ENCODE measurements at regions not wholly inside any gene's neighbourhood (a gene's known extent, or its start where the extent isn't known, plus 50 kb on each side); places are given as distances from the start of the nearest gene placed in this dataset.

GRCh38 chr2:225766431-225766830 lies 366.9 kb downstream of the NYAP2 start:
- no peak for DNase-seq
- H3K4me3 ChIP-seq, result no peak overlapping the region
- no peaks in the 10 kb centered on the region for H3K36me3 ChIP-seq
- no peaks in the 10 kb centered on the region for H3K9me3 ChIP-seq (replicated peaks)
- no peak for TF ChIP-seq CTCF (IDR thresholded peaks at IDR 0.05; ENCODE audit: borderline replicate concordance)
- no peaks in the 10 kb centered on the region for H3K27me3 ChIP-seq (ENCODE audit: low read depth)
- intact Hi-C loops (cut with micrococcal nuclease), result no loop called here
- peak overlapping the region; percentile 38 for H3K27ac ChIP-seq (replicated peaks)
- H3K4me1 ChIP-seq, result no peaks in the 10 kb centered on the region

GRCh38 chr2:225765820-225766219 lies 366.3 kb downstream of the NYAP2 start:
- no peak for TF ChIP-seq CTCF (IDR thresholded peaks at IDR 0.05; ENCODE audit: borderline replicate concordance)
- intact Hi-C loops (cut with micrococcal nuclease), result no loop called here
- Histone ChIP-seq H3K4me3 (no peak overlapping the region), H3K27me3 (ENCODE audit: low read depth) (no peaks in the 10 kb centered on the region), H3K4me1 (no peaks in the 10 kb centered on the region), H3K9me3 (replicated peaks) (no peaks in the 10 kb centered on the region), H3K36me3 (no peaks in the 10 kb centered on the region), H3K27ac (replicated peaks) (peak overlapping the region; percentile 38)
- DNase-seq, result no peak

GRCh38 chr2:225764346-225764745 lies 364.8 kb downstream of the NYAP2 start:
- DNase-seq, result no peak
- no peaks in the 10 kb centered on the region for H3K27me3 ChIP-seq (ENCODE audit: low read depth)
- H3K9me3 ChIP-seq (replicated peaks), result no peaks in the 10 kb centered on the region
- intact Hi-C loops (cut with micrococcal nuclease), result no loop called here
- H3K27ac ChIP-seq (replicated peaks), result no peak overlapping the region
- TF ChIP-seq CTCF (IDR thresholded peaks at IDR 0.05; ENCODE audit: borderline replicate concordance), result no peak
- H3K4me3 ChIP-seq, result no peak overlapping the region
- no peaks in the 10 kb centered on the region for H3K36me3 ChIP-seq
- H3K4me1 ChIP-seq, result no peaks in the 10 kb centered on the region

GRCh38 chr2:225763711-225764110 lies 364.2 kb downstream of the NYAP2 start:
- no peaks in the 10 kb centered on the region for H3K4me1 ChIP-seq
- H3K4me3 ChIP-seq, result no peak overlapping the region
- no peak for TF ChIP-seq CTCF (IDR thresholded peaks at IDR 0.05; ENCODE audit: borderline replicate concordance)
- no peaks in the 10 kb centered on the region for H3K27me3 ChIP-seq (ENCODE audit: low read depth)
- no peak overlapping the region for H3K27ac ChIP-seq (replicated peaks)
- H3K36me3 ChIP-seq, result no peaks in the 10 kb centered on the region
- DNase-seq, result no peak
- intact Hi-C loops (cut with micrococcal nuclease), result no loop called here
- no peaks in the 10 kb centered on the region for H3K9me3 ChIP-seq (replicated peaks)

- Histone ChIP-seq H3K4me1 (no peaks in the 10 kb centered on the region), H3K27me3 (ENCODE audit: low read depth) (no peaks in the 10 kb centered on the region), H3K9me3 (replicated peaks) (no peaks in the 10 kb centered on the region), H3K27ac (replicated peaks) (no peak overlapping the region), H3K36me3 (no peaks in the 10 kb centered on the region), H3K4me3 (no peak overlapping the region)
- intact Hi-C loops (cut with micrococcal nuclease), result no loop called here
- TF ChIP-seq CTCF (IDR thresholded peaks at IDR 0.05; ENCODE audit: borderline replicate concordance), result no peak
- DNase-seq, result no peak
Measured at GRCh38 chr2:225761396-225761795, 361.9 kb downstream of the NYAP2 start.

GRCh38 chr2:225757248-225757647 lies 357.7 kb downstream of the NYAP2 start:
- H3K4me3 ChIP-seq, result no peak overlapping the region
- H3K36me3 ChIP-seq, result no peaks in the 10 kb centered on the region
- H3K27ac ChIP-seq (replicated peaks), result no peak overlapping the region
- H3K27me3 ChIP-seq (ENCODE audit: low read depth), result no peaks in the 10 kb centered on the region
- no peaks in the 10 kb centered on the region for H3K4me1 ChIP-seq
- intact Hi-C loops (cut with micrococcal nuclease), result no loop called here
- no peak for DNase-seq
- TF ChIP-seq CTCF (IDR thresholded peaks at IDR 0.05; ENCODE audit: borderline replicate concordance), result no peak
- no peaks in the 10 kb centered on the region for H3K9me3 ChIP-seq (replicated peaks)

Measured in left ventricle myocardium inferior (tissue), 1 donor.